GM19438 (cell line): ENCODE measurements at regions not wholly inside any gene's neighbourhood (a gene's known extent, or its start where the extent isn't known, plus 50 kb on each side); places are given as distances from the start of the nearest gene placed in this dataset.

ENCODE experiments used
- ATAC-seq: cut with Tn5 transposase; IDR thresholded peaks from one replicate; pipeline ENCODE4 v1.9.1; 2021; ENCODE audit warnings: low read depth; ENCODE audit not compliant: unreplicated experiment

GRCh38 chr1:101745551-101746270, 251.0 kb downstream of the OLFM3 start:
- ATAC-seq, result no peak

GRCh38 chr1:101748077-101748476, 248.6 kb downstream of the OLFM3 start:
- ATAC-seq, result no peak
